HepG2 (cell line): ENCODE measurements at regions not wholly inside any gene's neighbourhood (a gene's known extent, or its start where the extent isn't known, plus 50 kb on each side); places are given as distances from the start of the nearest gene placed in this dataset.

ENCODE experiments used
- ATAC-seq: fragments of 200-7000 bp; cut with Tn5 transposase; 3 replicates; pipeline ENCODE4 v1.9.1; 2020; ENCODE audit warnings: mild to moderate bottlenecking, moderate library complexity
- BruUV-seq: library from RNA; stranded (reverse); fragments of 400-500 nt; replicated peaks from 2 replicates; lab custom pipeline; 2021; lab: Mats Ljungman, UMichigan
- CTCF ChIA-PET: fragments of 300-600 bp; formaldehyde crosslinking; extraction: SDS; loops from one replicate; lab custom pipeline; 2021; ENCODE audit warnings: low total read pairs, inconsistent platforms, low intra/inter-chr PET ratio; lab: Yijun Ruan, JAX
- POLR2A ChIA-PET: fragments of 350-600 bp; sonication (Branson Sonifier 250); formaldehyde crosslinking; loops from one replicate; lab custom pipeline; 2020; ENCODE audit warnings: antibody characterized with exemption, inconsistent platforms; lab: Yijun Ruan, JAX
- DNase-seq: peaks from one replicate; pipeline ENCODE4 v3.0.0-alpha.2; 2015; ENCODE audit warnings: low spot score
- FAIRE-seq: peaks from 3 replicates; lab custom pipeline; 2011; peaks lifted over from hg19 to GRCh38; lab: Jason Lieb, UNC
- H2AFZ ChIP-seq: one replicate; pipeline ENCODE4 v1.6.1; 2011; ENCODE audit warnings: low read length, inconsistent platforms
- H3K27ac ChIP-seq: fragments of 300-600 bp; 3 replicates; pipeline ENCODE4 v1.8.0; 2011; ENCODE audit warnings: mixed run types, mild to moderate bottlenecking, mixed read lengths, low read length, inconsistent platforms; ENCODE audit not compliant: insufficient read depth; ENCODE audit errors: extremely low read length
- H3K27me3 ChIP-seq, 2 experiments: fragments of 200-600 bp in 1 of 2; 2 replicates in 1 of 2; 3 replicates in 1 of 2; pipeline versions ENCODE4 v1.6.0 to v1.8.0; 2011; ENCODE audit warnings: low read length in 2 of 2, mild to moderate bottlenecking in 2 of 2, moderate library complexity in 2 of 2, inconsistent platforms in 1 of 2; ENCODE audit not compliant: insufficient read depth in 2 of 2, control insufficient read depth in 1 of 2
- H3K36me3 ChIP-seq, 2 experiments: fragments of 200-600 bp in 1 of 2; replicated peaks in 1 of 2; 2 replicates in 1 of 2; 3 replicates in 1 of 2; pipeline versions ENCODE4 v1.5.1 to v1.8.0; 2011; ENCODE audit warnings: low read length in 2 of 2, inconsistent platforms in 1 of 2; ENCODE audit not compliant: insufficient read depth in 2 of 2, control insufficient read depth in 1 of 2
- H3K4me1 ChIP-seq: 2 replicates; pipeline ENCODE4 v1.5.1; 2012; ENCODE audit warnings: low read length, inconsistent platforms; ENCODE audit not compliant: insufficient read depth
- H3K4me2 ChIP-seq: 2 replicates; pipeline ENCODE4 v1.6.0; 2011; ENCODE audit warnings: low read depth, low read length, inconsistent platforms
- H3K4me3 ChIP-seq, 3 experiments: fragments of 200-600 bp in 1 of 3; sonication (generic), shearing (Covaris generic) in 1 of 3; replicated peaks in 1 of 3; 2 replicates each; pipeline ENCODE4 v1.5.1; 2011 to 2016; ENCODE audit warnings: low read length in 3 of 3, inconsistent platforms in 2 of 3, low read depth in 2 of 3, mild to moderate bottlenecking in 2 of 3, control low read depth in 1 of 3, mixed read lengths in 1 of 3; ENCODE audit not compliant: insufficient read depth in 1 of 3
- H3K79me2 ChIP-seq: one replicate; pipeline ENCODE4 v1.6.1; 2011; ENCODE audit warnings: low read length, inconsistent platforms; ENCODE audit not compliant: insufficient read depth
- H3K9ac ChIP-seq: 2 replicates; pipeline ENCODE4 v1.6.0; 2011; ENCODE audit warnings: mild to moderate bottlenecking, low read depth, low read length, inconsistent platforms; ENCODE audit not compliant: insufficient read depth
- H3K9me3 ChIP-seq: 2 replicates; pipeline ENCODE4 v1.5.1; 2012; ENCODE audit warnings: mild to moderate bottlenecking, low read length
- H4K20me1 ChIP-seq: 2 replicates; pipeline ENCODE4 v1.6.0; 2011; ENCODE audit warnings: inconsistent platforms, mild to moderate bottlenecking, low read length, moderate library complexity; ENCODE audit not compliant: insufficient read depth
- ATF1 ChIP-seq: IDR thresholded peaks from 2 replicates; pipeline ENCODE4 v1.6.1; 2016; ENCODE audit warnings: mild to moderate bottlenecking, control low read depth
- CENPBD1 ChIP-seq: sonication (generic); formaldehyde crosslinking; IDR thresholded peaks from 2 replicates; pipeline ENCODE4 v1.8.0; 2022; ENCODE audit warnings: missing genetic modification reagents, low read depth, mild to moderate bottlenecking, borderline replicate concordance
- CREM ChIP-seq, 2 experiments: sonication (generic) in 1 of 2; formaldehyde crosslinking in 1 of 2; IDR thresholded peaks; 2 replicates each; pipeline versions ENCODE4 v1.4.0 to v1.6.1; 2016 to 2020; ENCODE audit warnings: antibody characterized with exemption in 1 of 2, mild to moderate bottlenecking in 1 of 2, missing genetic modification reagents in 1 of 2
- FOXO1 ChIP-seq: sonication (generic); formaldehyde crosslinking; IDR thresholded peaks from 2 replicates; pipeline ENCODE4 v1.4.0; 2020; ENCODE audit warnings: missing genetic modification reagents
- JUN ChIP-seq: sonication (generic); formaldehyde crosslinking; IDR thresholded peaks from 2 replicates; pipeline ENCODE4 v1.4.0; 2020; ENCODE audit warnings: mild to moderate bottlenecking, missing genetic modification reagents
- KMT2B ChIP-seq: IDR thresholded peaks from 2 replicates; pipeline ENCODE4 v1.6.1; 2016; ENCODE audit warnings: missing genetic modification reagents, missing compliant biosample characterization
- MIXL1 ChIP-seq: IDR thresholded peaks from 2 replicates; pipeline ENCODE4 v1.6.1; 2016
- MXD4 ChIP-seq: IDR thresholded peaks from 2 replicates; pipeline ENCODE4 v1.6.1; 2016; ENCODE audit warnings: mild to moderate bottlenecking, missing biosample characterization, missing genetic modification reagents
- NCOR1 ChIP-seq: fragments of 200-600 bp; sonication (generic); IDR thresholded peaks from 2 replicates; pipeline ENCODE4 v1.7.0; 2017; ENCODE audit warnings: antibody characterized with exemption, low read length, borderline replicate concordance
- SKI ChIP-seq: fragments of 450-650 bp; IDR thresholded peaks from one replicate; pipeline ENCODE4 v1.6.1; 2018; ENCODE audit warnings: mild to moderate bottlenecking; ENCODE audit not compliant: partially characterized antibody
- SP4 ChIP-seq: sonication (generic); formaldehyde crosslinking; IDR thresholded peaks from 2 replicates; pipeline ENCODE4 v1.8.1; 2023; ENCODE audit warnings: mild to moderate bottlenecking, missing genetic modification reagents
- ZNF264 ChIP-seq: sonication (generic); formaldehyde crosslinking; IDR thresholded peaks from 2 replicates; pipeline ENCODE4 v1.4.0; 2020; ENCODE audit warnings: missing genetic modification reagents
- ZNF292 ChIP-seq: sonication (generic); formaldehyde crosslinking; IDR thresholded peaks from 2 replicates; pipeline ENCODE4 v1.8.1; 2022; ENCODE audit warnings: mild to moderate bottlenecking, low read depth, missing genetic modification reagents, borderline replicate concordance
- ZNF367 ChIP-seq: sonication (generic); formaldehyde crosslinking; IDR thresholded peaks from 2 replicates; pipeline ENCODE4 v1.4.0; 2020; ENCODE audit warnings: missing genetic modification reagents, borderline replicate concordance
- ZNF430 ChIP-seq: sonication (generic); formaldehyde crosslinking; IDR thresholded peaks from 2 replicates; pipeline ENCODE4 v1.9.0; 2021; ENCODE audit warnings: mild to moderate bottlenecking, missing genetic modification reagents
- ZNF446 ChIP-seq: sonication (generic); formaldehyde crosslinking; IDR thresholded peaks from 2 replicates; pipeline ENCODE4 v1.5.0; 2020; ENCODE audit warnings: mild to moderate bottlenecking, missing genetic modification reagents
- ZNF543 ChIP-seq: sonication (generic); formaldehyde crosslinking; IDR thresholded peaks from 2 replicates; pipeline ENCODE4 v1.4.0; 2020; ENCODE audit warnings: mild to moderate bottlenecking, missing genetic modification reagents
- ZNF558 ChIP-seq: sonication (generic); formaldehyde crosslinking; IDR thresholded peaks from 2 replicates; pipeline ENCODE4 v1.9.0; 2022; ENCODE audit warnings: mild to moderate bottlenecking, missing genetic modification reagents, borderline replicate concordance
- ZNF652 ChIP-seq: IDR thresholded peaks from 2 replicates; pipeline ENCODE4 v1.6.1; 2016; ENCODE audit warnings: low read depth, borderline replicate concordance
- ZNF660 ChIP-seq: sonication (generic); formaldehyde crosslinking; IDR thresholded peaks from 2 replicates; pipeline ENCODE4 v1.5.1; 2020; ENCODE audit warnings: mild to moderate bottlenecking, low read depth, missing genetic modification reagents, borderline replicate concordance
- ZNF713 ChIP-seq: sonication (generic); formaldehyde crosslinking; IDR thresholded peaks from 2 replicates; pipeline ENCODE4 v1.4.0; 2020; ENCODE audit warnings: mild to moderate bottlenecking, missing genetic modification reagents
- WGBS: methylation state at CpG from one replicate; pipeline ENCODE4 v1.1.6; 2017; ENCODE audit warnings: low lambda C conversion rate; 5-methylcytosine and 5-hydroxymethylcytosine counted together
- in situ Hi-C: cut with HindIII; loops from 2 replicates; pipeline ENCODE4 v1.10.0; 2017; ENCODE audit warnings: low pct_unique_long_range_greater_than_20kb; ENCODE audit not compliant: extremely low pct_ligation_motif_present
- intact Hi-C: fragments of 100-400 bp; cut with micrococcal nuclease; formaldehyde crosslinking; loops from one replicate; pipeline ENCODE4 v1.10.0; 2022; ENCODE audit not compliant: unreplicated experiment

GRCh38 chr2:163187119-163187518 lies 348.6 kb upstream of the KCNH7 start (continued):
- TF ChIP-seq NCOR1 (no peak), ZNF430 (CRISPR knock-in tag) (no peak), FOXO1 (CRISPR knock-in tag) (no peak), SP4 (no peak), JUN (CRISPR knock-in tag) (no peak), CENPBD1 (no peak)

- Histone ChIP-seq H3K4me2 (no peak overlapping the region), H3K79me2 (no peaks in the 10 kb centered on the region), H4K20me1 (no peaks in the 10 kb centered on the region), H3K27me3 (no peaks in the 10 kb centered on the region), H3K4me1 (no peaks in the 10 kb centered on the region), H3K27ac (no peak overlapping the region), H3K9me3 (no peaks in the 10 kb centered on the region), H3K9ac (no peak overlapping the region), H3K36me3 (no peaks in the 10 kb centered on the region), H2AFZ (no peak overlapping the region), H3K4me3 (no peak overlapping the region)
- in situ Hi-C loops, result loop anchor here (10.0 kb wide), 1 partner anchor 1310 kb away; no protein-coding TSS in a partner anchor
- ChIA-PET POLR2A (no interaction called here), CTCF (no interaction called here)
- TF ChIP-seq ZNF446 (CRISPR knock-in tag) (no peak), ZNF660 (no peak), ZNF292 (no peak), ZNF558 (CRISPR knock-in tag) (no peak), ZNF367 (no peak), CREM (IDR thresholded peaks at IDR 0.05) (no peak), CREM (CRISPR knock-in tag; IDR thresholded peaks at IDR 0.05) (no peak), ATF1 (no peak), MIXL1 (CRISPR knock-in tag) (no peak), ZNF264 (CRISPR knock-in tag) (no peak), SKI (no peak), ZNF543 (CRISPR knock-in tag) (no peak), ZNF713 (CRISPR knock-in tag) (no peak), KMT2B (CRISPR knock-in tag) (no peak), MXD4 (CRISPR knock-in tag) (no peak), ZNF652 (no peak)
- no TSS peak for BruUV-seq
- WGBS, result 10% methylated on average over 2 of the region's 2 CpGs
- intact Hi-C loops, result no loop called here
- FAIRE-seq (no peak), DNase-seq (no peak), ATAC-seq (no peak)
Measured at GRCh38 chr2:163185160-163185559, 346.6 kb upstream of the KCNH7 start.
